Parathyroid adenoma (tissue), 2 donors: ENCODE measurements at regions not wholly inside any gene's neighbourhood (a gene's known extent, or its start where the extent isn't known, plus 50 kb on each side); places are given as distances from the start of the nearest gene placed in this dataset.
A peak's percentile ranks its signal among the peaks of the same experiment; 100 is the strongest.

Experiments
- H2AFZ ChIP-seq: fragments of 300-600 bp; sonication (generic); one replicate; pipeline ENCODE4 v1.7.0; 2017; ENCODE audit warnings: antibody characterized with exemption, mild to moderate bottlenecking
- H3K27ac ChIP-seq: fragments of 300-600 bp; sonication (generic); one replicate; pipeline ENCODE4 v1.7.0; 2017
- H3K27me3 ChIP-seq: fragments of 300-600 bp; sonication (generic); one replicate; pipeline ENCODE4 v1.7.0; 2017; ENCODE audit warnings: low read length; ENCODE audit not compliant: control insufficient read depth, insufficient read depth
- H3K36me3 ChIP-seq: fragments of 300-600 bp; sonication (generic); one replicate; pipeline ENCODE4 v1.7.0; 2017; ENCODE audit warnings: low read length; ENCODE audit not compliant: control insufficient read depth, insufficient read depth
- H3K4me1 ChIP-seq: fragments of 300-600 bp; sonication (generic); one replicate; pipeline ENCODE4 v1.7.0; 2017; ENCODE audit warnings: control low read depth
- H3K4me2 ChIP-seq: fragments of 300-600 bp; sonication (generic); one replicate; pipeline ENCODE4 v1.7.0; 2017; ENCODE audit warnings: low read length
- H3K4me3 ChIP-seq: fragments of 300-600 bp; sonication (generic); one replicate; pipeline ENCODE4 v1.7.0; 2017; ENCODE audit warnings: low read depth, low read length
- H3K79me2 ChIP-seq: fragments of 300-600 bp; sonication (generic); one replicate; pipeline ENCODE4 v1.7.0; 2017; ENCODE audit warnings: control low read depth
- H3K9ac ChIP-seq: fragments of 300-600 bp; sonication (generic); one replicate; pipeline ENCODE4 v1.7.0; 2017; ENCODE audit warnings: mild to moderate bottlenecking
- H3K9me3 ChIP-seq: fragments of 300-600 bp; sonication (generic); one replicate; pipeline ENCODE4 v1.7.0; 2017; ENCODE audit warnings: low read length; ENCODE audit not compliant: control insufficient read depth
- TF ChIP-seq, protein P1 (sequence below): fragments of 300-600 bp; sonication (generic); IDR thresholded peaks from one replicate; pipeline ENCODE4 v1.7.0; 2017; ENCODE audit warnings: antibody characterized with exemption, mild to moderate bottlenecking
- donor health status: primary hyperparathyroidism.

DNA sequence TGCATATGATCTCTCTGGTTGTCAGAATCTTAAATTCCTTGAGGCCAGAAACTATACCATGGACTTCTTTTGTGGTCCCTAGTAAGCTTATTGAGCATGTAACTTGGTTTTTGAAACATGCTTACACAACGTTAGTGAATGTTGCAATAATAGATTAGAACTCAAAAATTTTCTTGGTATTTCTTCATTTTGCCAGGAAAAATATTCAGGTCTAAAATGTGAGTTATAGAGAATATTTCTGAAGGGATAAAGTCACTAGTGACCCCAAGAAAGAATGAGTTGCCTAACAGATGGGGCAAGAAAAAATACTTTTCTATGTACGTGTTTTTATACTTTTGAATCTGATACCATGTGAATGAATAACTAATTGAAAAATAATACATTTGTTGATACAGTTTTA lies 195.4 kb downstream of the TFAP2A start:
- no peaks in the 10 kb centered on the region for H3K36me3 ChIP-seq
- no peaks in the 10 kb centered on the region for H3K4me1 ChIP-seq
- H3K27me3 ChIP-seq = no peaks in the 10 kb centered on the region
- H2AFZ ChIP-seq = no peak overlapping the region
- no peak overlapping the region for H3K9ac ChIP-seq
- no peaks in the 10 kb centered on the region for H3K9me3 ChIP-seq
- H3K79me2 ChIP-seq = no peaks in the 10 kb centered on the region
- no peak overlapping the region for H3K27ac ChIP-seq
- no peak overlapping the region for H3K4me3 ChIP-seq
- TF ChIP-seq, protein P1, sequence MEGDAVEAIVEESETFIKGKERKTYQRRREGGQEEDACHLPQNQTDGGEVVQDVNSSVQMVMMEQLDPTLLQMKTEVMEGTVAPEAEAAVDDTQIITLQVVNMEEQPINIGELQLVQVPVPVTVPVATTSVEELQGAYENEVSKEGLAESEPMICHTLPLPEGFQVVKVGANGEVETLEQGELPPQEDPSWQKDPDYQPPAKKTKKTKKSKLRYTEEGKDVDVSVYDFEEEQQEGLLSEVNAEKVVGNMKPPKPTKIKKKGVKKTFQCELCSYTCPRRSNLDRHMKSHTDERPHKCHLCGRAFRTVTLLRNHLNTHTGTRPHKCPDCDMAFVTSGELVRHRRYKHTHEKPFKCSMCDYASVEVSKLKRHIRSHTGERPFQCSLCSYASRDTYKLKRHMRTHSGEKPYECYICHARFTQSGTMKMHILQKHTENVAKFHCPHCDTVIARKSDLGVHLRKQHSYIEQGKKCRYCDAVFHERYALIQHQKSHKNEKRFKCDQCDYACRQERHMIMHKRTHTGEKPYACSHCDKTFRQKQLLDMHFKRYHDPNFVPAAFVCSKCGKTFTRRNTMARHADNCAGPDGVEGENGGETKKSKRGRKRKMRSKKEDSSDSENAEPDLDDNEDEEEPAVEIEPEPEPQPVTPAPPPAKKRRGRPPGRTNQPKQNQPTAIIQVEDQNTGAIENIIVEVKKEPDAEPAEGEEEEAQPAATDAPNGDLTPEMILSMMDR = no peak
- no peak overlapping the region for H3K4me2 ChIP-seq

DNA sequence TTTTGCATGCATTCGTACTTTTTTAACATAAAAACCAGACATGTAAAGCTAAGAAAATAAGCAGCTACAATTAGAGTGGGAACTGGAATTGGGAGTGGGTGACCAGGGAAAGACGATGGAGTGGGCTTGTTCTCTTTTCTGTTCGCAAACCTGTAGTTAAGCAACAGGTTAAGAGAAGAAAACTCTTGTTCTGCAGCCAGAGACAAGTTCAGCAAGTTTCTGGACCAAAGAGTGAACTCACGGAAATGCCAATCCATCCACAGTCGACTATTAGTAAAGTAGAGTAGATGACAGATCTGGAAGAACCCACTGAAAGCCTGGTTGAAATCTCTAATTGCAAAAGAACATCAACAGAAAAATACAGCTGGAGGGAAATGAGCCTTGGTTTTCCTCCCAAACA lies 197.8 kb downstream of the TFAP2A start:
- no peak overlapping the region for H3K9ac ChIP-seq
- H3K4me1 ChIP-seq = no peaks in the 10 kb centered on the region
- no peaks in the 10 kb centered on the region for H3K79me2 ChIP-seq
- H2AFZ ChIP-seq = no peak overlapping the region
- no peak overlapping the region for H3K27ac ChIP-seq
- H3K4me2 ChIP-seq = no peak overlapping the region
- H3K36me3 ChIP-seq = no peaks in the 10 kb centered on the region
- no peaks in the 10 kb centered on the region for H3K27me3 ChIP-seq
- TF ChIP-seq, protein P1 = no peak
- no peak overlapping the region for H3K4me3 ChIP-seq
- no peaks in the 10 kb centered on the region for H3K9me3 ChIP-seq

DNA sequence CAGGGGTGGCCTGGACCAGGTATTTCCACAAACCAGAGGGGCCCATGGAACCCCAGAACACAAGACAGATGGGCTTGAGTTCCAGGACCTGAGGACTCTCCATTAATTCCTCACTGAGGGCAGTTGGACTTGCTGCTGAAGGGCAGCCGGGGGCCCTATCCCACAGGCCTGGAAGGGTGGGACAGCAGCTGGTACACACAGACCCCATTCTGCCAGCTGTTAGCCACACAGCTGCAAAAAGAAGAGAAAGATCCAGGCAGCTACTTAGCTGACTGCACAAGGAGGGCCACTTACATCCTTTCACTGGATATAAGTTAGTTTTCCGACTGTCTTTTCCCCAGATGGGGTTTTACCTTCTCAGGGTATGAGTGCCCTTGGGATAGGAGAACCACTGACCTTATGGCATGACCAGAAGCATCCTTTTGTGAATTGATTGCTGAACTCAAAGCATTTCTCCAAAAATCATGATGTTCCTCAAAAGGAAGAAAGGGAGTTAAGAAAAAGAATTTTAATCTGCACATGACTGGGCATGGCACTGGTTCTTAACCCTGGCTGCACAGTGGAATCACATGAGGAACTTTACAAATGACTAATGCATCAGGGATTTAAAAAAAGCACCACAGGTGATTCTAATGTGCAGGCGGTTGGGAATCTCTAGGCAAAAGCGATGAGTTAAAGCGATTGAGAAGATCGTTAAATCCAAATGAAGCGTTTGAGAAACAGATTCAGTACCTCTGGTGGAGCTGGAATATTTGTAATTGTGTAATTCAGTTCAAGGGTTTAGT lies 199.4 kb downstream of the TFAP2A start:
- Histone ChIP-seq H2AFZ (no peak overlapping the region), H3K36me3 (no peaks in the 10 kb centered on the region), H3K79me2 (no peaks in the 10 kb centered on the region), H3K9ac (no peak overlapping the region), H3K4me2 (no peak overlapping the region), H3K9me3 (no peaks in the 10 kb centered on the region), H3K4me3 (no peak overlapping the region), H3K27me3 (no peaks in the 10 kb centered on the region), H3K27ac (no peak overlapping the region), H3K4me1 (no peaks in the 10 kb centered on the region)
- TF ChIP-seq, protein P1 = no peak

DNA sequence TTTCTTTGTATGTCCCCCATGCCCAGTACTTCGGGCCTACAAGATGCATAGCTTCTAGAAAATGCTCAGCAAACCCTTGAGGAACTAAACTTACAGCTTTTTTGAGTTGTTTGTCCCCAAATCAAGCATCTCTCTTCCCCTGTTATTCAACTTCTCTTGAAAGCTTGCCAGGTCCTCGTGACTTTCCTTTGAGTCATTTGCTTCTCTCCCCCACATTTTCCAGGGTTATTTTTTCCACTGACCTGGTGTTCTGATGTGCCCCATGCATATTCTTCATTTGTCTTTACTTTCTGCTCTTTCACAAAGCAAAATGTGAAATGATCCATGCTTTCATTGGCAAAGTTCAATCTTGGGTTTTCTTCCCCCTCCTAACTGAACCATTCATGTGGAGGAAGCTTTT lies 204.8 kb downstream of the TFAP2A start:
- Histone ChIP-seq H3K9ac (no peak overlapping the region), H3K79me2 (no peaks in the 10 kb centered on the region), H3K36me3 (no peaks in the 10 kb centered on the region), H3K9me3 (no peaks in the 10 kb centered on the region), H3K4me2 (peak overlapping the region; percentile 4), H3K4me3 (no peak overlapping the region), H3K4me1 (no peaks in the 10 kb centered on the region), H3K27me3 (no peaks in the 10 kb centered on the region), H2AFZ (no peak overlapping the region), H3K27ac (no peak overlapping the region)
- TF ChIP-seq, protein P1 = no peak

DNA sequence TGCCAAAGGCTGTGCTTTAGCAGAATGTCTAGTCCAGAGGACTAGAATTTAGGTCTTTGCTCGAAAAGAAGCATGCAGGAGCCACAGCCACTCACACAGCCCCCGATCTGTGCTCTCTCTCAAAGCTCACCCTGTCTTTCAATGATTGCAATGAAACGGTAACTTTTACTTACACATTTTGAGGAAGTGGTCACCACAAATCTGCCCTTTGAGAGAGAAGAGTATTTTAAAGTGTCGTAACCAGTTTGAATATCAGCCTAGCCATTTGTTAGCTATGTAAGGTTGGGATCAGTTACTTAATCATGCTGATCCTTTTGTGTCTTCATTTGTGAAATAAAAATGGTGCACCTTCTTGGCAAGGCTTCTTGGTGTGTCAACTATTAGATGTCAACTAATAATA lies 209.0 kb downstream of the TFAP2A start:
- Histone ChIP-seq H3K4me2 (no peak overlapping the region), H3K9me3 (no peaks in the 10 kb centered on the region), H3K36me3 (no peaks in the 10 kb centered on the region), H3K9ac (no peak overlapping the region), H3K4me3 (no peak overlapping the region), H3K79me2 (no peaks in the 10 kb centered on the region), H3K27ac (no peak overlapping the region), H3K4me1 (no peaks in the 10 kb centered on the region), H3K27me3 (no peaks in the 10 kb centered on the region), H2AFZ (no peak overlapping the region)
- TF ChIP-seq, protein P1 = no peak
